GM18868 (cell line): ENCODE measurements at regions not wholly inside any gene's neighbourhood (a gene's known extent, or its start where the extent isn't known, plus 50 kb on each side); places are given as distances from the start of the nearest gene placed in this dataset.
"Not testable (repeated sequence)": the region's sequence is repeated elsewhere in the genome, so short reads cannot be mapped to it uniquely, and the experiment has no call there.

ENCODE experiments used
- ATAC-seq: cut with Tn5 transposase; IDR thresholded peaks from one replicate; pipeline ENCODE4 v1.9.1; 2021; ENCODE audit warnings: mild to moderate bottlenecking, moderate library complexity; ENCODE audit not compliant: unreplicated experiment

DNA sequence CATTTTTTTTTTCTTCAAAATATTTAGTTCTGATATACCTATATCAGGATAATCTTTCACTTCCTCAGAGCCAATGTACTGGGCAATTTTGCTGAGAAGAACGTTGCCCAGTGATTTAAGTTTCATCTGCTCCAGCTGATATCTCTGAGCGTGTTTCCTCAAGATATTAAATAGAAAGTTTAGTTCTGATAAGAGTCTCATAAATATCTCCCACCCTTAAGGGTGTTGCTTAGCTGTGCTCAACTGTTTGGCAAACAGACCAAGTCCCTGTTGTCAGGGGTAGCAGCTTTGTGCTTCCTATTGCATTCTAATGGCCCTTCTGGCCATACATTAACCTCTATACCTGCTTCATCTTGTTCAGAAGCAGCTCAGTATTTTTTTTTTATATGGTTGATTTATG is 84.7 kb upstream of the GPR141 start:
- ATAC-seq: no peak

DNA sequence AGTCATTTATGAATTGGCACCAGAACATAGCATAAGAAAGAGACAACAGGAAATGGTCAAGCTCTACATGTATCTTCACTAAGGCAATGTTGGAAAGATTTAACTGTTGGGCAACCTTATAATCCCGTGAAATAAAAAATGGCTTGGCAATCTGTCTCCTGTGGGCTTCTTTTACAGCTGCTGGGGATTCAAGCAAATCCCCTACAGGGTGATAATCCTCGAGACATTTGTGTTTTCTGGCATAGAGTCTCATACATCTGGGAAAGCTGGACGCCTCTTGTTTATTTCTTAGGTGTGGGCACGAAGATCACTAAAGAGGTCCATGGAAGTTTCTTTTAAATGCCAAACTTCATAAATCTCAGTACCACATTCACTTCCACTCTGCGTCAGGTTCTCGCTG is 82.2 kb upstream of the GPR141 start:
- ATAC-seq: no peak

DNA sequence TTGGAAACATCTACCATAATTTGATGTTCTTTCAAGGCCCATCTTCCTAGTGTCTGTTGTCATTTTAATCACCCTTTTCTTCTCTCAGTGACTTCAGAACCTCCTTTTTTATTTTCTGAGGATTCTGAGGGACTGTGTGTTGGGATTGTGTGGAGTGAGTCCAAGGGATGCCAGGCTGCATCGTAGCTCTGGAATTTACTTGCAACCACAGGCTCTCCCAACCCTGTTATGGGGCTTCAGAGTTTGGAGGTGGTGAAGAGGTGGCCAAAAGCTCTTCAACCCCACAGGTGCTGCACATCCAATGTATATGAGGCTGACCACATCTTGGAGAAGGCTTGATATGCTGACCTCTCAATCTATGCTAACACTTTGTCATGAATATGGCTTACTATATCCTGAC is 79.5 kb upstream of the GPR141 start:
- ATAC-seq: no peak

GRCh38 chr7:37617406-37617805 is 66.2 kb upstream of the GPR141 start:
- ATAC-seq: not testable (repeated sequence)

- no peak for ATAC-seq
Measured at GRCh38 chr7:37633048-37633447, 50.5 kb upstream of the GPR141 start.
